GM18951 (cell line): ENCODE measurements at regions not wholly inside any gene's neighbourhood (a gene's known extent, or its start where the extent isn't known, plus 50 kb on each side); places are given as distances from the start of the nearest gene placed in this dataset.
"Not testable (repeated sequence)": the region's sequence is repeated elsewhere in the genome, so short reads cannot be mapped to it uniquely, and the experiment has no call there.

ENCODE experiments used
- POLR2A ChIP-seq: IDR thresholded peaks from 4 replicates; pipeline ENCODE4 v1.6.1; 2011; ENCODE audit warnings: mild to moderate bottlenecking; ENCODE audit not compliant: insufficient read length, insufficient read depth; ENCODE audit errors: extremely low read depth
- in situ Hi-C: fragments of 300-500 bp; cut with MboI; formaldehyde crosslinking; loops from one replicate; pipeline ENCODE4 v1.12.0; 2022; ENCODE audit warnings: low sequenced_read_pairs, mixed read lengths, inconsistent platforms; ENCODE audit not compliant: unreplicated experiment

GRCh38 chr11:29224739-29225384 is 792.0 kb downstream of the KCNA4 start:
- in situ Hi-C loops, result no loop called here
- TF ChIP-seq POLR2A, result no peak

DNA sequence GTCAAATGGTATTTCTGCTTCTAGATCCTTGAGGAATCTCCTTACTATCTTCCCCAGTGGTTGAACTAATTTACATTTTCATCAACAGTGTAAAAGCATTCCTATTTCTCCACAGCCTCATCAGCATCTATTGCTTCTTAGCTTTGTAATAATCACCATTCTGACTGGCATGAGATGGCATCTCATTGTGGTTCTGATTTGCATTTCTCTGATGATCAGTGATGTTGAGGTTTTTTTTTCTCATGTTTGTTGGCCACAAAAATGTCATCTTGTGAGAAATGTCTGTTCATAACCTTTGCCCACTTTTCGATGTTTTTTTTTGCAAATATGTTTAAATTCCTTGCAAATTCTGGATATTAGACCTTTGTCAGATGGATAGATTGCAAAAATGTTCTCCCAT is 797.3 kb downstream of the KCNA4 start:
- in situ Hi-C loops, result not testable (repeated sequence)

DNA sequence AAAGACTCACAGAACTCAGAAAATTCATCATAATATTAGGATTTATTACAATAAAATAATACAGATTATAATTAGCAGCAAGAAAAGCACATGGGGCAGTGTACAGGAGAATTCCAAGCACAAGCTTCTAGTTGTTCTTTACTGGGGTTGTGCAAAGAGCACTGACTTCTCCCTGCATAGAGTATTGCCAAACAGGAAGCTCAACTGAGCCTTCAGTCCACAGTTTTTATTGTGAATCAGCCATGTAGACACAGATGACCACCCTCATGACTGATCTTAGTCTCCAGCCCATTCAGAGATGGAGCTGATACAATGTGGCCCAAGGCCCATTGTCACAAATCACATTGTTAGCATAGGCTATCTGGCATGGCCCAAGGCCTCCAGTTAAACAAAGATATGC is 798.9 kb downstream of the KCNA4 start:
- no peak for TF ChIP-seq POLR2A
- in situ Hi-C loops, result no loop called here

- in situ Hi-C loops, result no loop called here
- no peak for TF ChIP-seq POLR2A
Measured at GRCh38 chr11:29214833-29215232, 802.0 kb downstream of the KCNA4 start.

DNA sequence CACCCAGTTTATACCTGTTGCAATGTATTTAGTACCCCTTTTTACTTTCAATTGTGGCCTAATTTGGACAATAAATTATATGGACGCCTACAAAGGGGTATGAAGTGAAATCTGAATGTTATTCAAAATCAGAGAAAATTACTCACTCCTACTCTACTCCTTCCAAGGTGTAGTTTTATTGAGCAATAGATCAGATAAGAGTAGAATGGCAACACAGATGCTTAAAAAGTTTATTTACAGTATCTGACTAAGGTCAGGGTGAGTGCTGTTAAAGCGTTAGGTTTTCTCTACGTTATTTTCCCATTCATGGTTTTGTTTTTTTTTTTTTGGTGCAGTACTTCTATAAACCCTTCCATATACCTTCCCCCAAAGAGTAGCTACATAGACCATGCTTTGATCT is 805.6 kb downstream of the KCNA4 start:
- in situ Hi-C loops, result no loop called here
- TF ChIP-seq POLR2A, result no peak

GRCh38 chr11:29210426-29210825 is 806.4 kb downstream of the KCNA4 start:
- in situ Hi-C loops, result no loop called here

GRCh38 chr11:29208117-29208516 is 808.7 kb downstream of the KCNA4 start:
- in situ Hi-C loops, result no loop called here
- TF ChIP-seq POLR2A, result no peak

More at GRCh38 chr11:29210426-29210825, 806.4 kb downstream of the KCNA4 start:
- TF ChIP-seq POLR2A, result no peak

GRCh38 chr11:29200791-29201562 is 815.9 kb downstream of the KCNA4 start:
- in situ Hi-C loops, result no loop called here

GRCh38 chr11:29190313-29190712 is 826.5 kb downstream of the KCNA4 start:
- TF ChIP-seq POLR2A, result no peak
- in situ Hi-C loops, result no loop called here

More at GRCh38 chr11:29200791-29201562, 815.9 kb downstream of the KCNA4 start:
- no peak for TF ChIP-seq POLR2A

DNA sequence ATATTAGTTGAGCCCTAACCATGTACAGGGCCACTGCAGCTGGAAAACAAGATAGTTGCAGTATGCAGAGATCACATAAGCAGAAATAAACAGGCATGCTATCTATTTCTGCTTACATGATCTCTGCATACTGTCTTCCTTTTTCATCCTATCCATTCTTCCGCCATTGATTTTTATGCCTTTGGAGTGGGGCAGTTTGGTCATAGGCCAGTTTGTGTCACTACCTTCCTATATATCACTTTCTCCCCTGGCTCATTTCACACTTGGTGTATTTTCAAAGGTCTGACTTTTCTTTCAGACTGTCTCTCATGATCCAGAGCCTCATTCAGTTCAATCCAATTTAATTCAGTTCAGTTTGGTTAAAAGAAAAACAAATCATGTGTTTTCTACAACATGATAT is 829.6 kb downstream of the KCNA4 start:
- no peak for TF ChIP-seq POLR2A

DNA sequence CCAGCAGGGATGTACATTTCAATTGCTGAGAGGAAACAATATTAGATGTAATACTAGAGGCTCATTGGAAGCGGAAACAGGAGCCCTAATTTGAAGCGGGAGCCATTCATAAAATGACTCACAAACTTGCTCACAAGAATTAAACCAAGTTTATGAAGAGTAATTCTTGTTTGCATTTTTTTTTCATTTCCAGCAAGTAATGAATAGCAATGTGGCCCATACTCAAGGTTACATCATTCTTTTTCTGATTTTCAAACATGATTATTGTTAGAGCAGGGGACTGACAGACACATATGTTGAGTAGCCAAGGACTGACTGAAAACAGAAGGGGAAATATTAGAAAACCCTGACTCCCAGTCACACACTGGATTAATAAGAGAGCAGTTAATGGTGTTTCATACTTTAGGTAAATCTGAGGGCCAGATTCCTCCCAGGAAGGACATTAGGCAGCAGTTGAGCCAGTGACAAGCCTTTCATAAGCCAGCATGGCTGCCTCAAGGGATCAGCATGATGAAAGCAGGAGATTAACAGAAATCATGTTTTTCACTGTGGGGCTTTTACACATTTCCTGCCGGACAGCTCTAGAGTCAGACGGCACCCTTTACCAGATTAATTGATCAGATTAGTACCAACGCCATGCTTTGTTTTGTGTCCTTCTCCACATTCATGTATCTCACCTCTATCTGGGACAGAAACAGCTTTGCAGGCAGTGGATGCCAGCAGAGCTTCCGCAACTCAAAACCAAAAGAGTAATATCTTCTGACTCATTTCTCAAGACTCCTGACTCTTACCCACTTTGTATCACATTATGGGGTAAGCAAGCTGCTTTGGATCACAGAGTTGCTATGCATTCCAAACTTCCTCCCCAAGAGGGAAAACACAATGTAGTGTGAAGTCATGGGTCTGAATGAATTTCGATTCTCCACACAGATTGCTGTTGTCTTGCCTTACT is 831.6 kb downstream of the KCNA4 start:
- in situ Hi-C loops, result no loop called here
- TF ChIP-seq POLR2A, result no peak

More for the DNA sequence above, 829.6 kb downstream of the KCNA4 start:
- in situ Hi-C loops, result no loop called here

- in situ Hi-C loops, result no loop called here
- no peak for TF ChIP-seq POLR2A
Measured at GRCh38 chr11:29183301-29183700, 833.5 kb downstream of the KCNA4 start.

GRCh38 chr11:29173660-29174062 is 843.2 kb downstream of the KCNA4 start:
- in situ Hi-C loops, result no loop called here
- TF ChIP-seq POLR2A, result no peak
